ENCODE measurements at regions not wholly inside any gene's neighbourhood (a gene's known extent, or its start where the extent isn't known, plus 50 kb on each side); places are given as distances from the start of the nearest gene placed in this dataset.
"Not testable (repeated sequence)": the region's sequence is repeated elsewhere in the genome, so short reads cannot be mapped to it uniquely, and the experiment has no call there.

DNA sequence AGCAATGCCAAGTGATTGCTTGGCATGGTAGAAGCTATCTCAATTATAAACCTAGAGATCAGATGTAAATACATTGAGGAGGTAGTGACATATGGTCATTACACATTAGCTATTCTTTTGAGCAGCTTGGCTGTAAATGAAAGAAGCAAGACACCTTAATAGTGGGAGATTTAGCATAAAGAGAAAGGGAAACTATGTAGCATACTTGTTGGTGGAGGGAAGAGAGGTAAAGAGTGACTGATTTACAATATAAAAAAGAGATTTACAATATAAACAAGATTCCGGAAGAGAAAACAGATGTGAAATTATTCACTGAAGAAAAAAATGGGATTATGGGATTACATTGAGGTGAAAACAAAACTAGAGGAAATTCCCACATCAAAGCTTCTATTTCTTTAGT is 2009.6 kb downstream of the OLFM4 start (continued):
- TF ChIP-seq EP300 (IDR thresholded peaks at IDR 0.05; ENCODE audit: borderline replicate concordance in 1 of 2, low read depth in 2 of 2, low read length in 2 of 2) = no peak

DNA sequence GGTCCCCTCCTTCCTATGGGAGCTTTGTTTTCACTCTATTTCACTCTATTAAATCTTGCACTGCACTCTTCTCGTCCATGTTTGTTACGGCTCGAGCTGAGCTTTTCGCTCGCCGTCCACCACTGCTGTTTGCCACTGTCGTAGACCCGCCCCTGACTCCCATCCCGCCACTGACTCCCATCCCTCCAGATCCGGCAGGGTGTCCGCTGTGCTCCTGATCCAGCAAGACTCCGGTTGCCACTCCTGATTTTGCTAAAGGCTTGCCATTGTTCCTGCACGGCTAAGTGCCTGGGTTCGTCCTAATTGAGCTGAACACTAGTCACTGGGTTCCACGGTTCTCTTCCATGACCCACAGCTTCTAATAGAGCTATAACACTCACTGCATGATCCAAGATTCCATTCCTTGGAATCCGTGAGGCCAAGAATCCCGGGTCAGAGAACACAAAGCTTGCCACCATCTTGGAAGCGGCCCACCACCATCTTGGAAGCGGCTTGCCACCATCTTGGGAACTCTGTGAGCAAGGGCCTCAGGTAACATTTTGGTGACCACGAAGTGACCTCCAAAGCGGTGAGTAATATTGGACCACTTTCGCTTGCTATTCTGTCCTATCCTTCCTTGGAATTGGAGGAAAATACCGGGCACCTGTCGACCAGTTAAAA is 2025.4 kb downstream of the OLFM4 start:
- H3K23ac ChIP-seq (ENCODE audit: insufficient read length); H2BK20ac ChIP-seq (ENCODE audit: low read length); H2BK15ac ChIP-seq (ENCODE audit: low read length); H3K23me2 ChIP-seq (ENCODE audit: low read depth, low read length); H3K4me3 ChIP-seq (ENCODE audit: extremely low read depth in 1 of 4, insufficient read depth in 2 of 4, low read depth in 3 of 4, low read length in 4 of 4); H3K4me1 ChIP-seq (replicated peaks in 1 of 4; ENCODE audit: control insufficient read depth in 3 of 4, insufficient read depth in 4 of 4, low read length in 3 of 4); H2BK12ac ChIP-seq (ENCODE audit: low read depth, low read length); H3K27me3 ChIP-seq (replicated peaks in 1 of 4; ENCODE audit: control insufficient read depth in 3 of 4, extremely low read depth in 1 of 4, insufficient read depth in 3 of 4, low read length in 3 of 4); H3K4ac ChIP-seq (replicated peaks; ENCODE audit: insufficient read length, low read depth, low read length); H2AK5ac ChIP-seq (ENCODE audit: low read depth, low read length); H2AFZ ChIP-seq (ENCODE audit: low read length); H2BK120ac ChIP-seq (replicated peaks; ENCODE audit: low read depth, low read length); H4K91ac ChIP-seq (replicated peaks; ENCODE audit: insufficient read length, low read length); H3K14ac ChIP-seq (ENCODE audit: insufficient read length); H3K9ac ChIP-seq (replicated peaks in 1 of 4; ENCODE audit: extremely low read depth in 1 of 4, low read depth in 3 of 4, low read length in 3 of 4); H3K9me3 ChIP-seq (ENCODE audit: insufficient read depth in 2 of 2, low read depth in 1 of 2, low read length in 1 of 2); H4K8ac ChIP-seq (ENCODE audit: extremely low read depth, insufficient read depth, low read length); H4K5ac ChIP-seq (ENCODE audit: insufficient read length, low read depth, low read length); H2BK5ac ChIP-seq (ENCODE audit: low read depth, low read length); H4K20me1 ChIP-seq (replicated peaks in 1 of 2; ENCODE audit: control insufficient read depth in 1 of 2, insufficient read depth in 2 of 2, low read length in 2 of 2); H3K79me1 ChIP-seq (ENCODE audit: low read depth, low read length); DNase-seq (ENCODE audit: low read depth in 1 of 2, low spot score in 2 of 2); H3K4me2 ChIP-seq (ENCODE audit: insufficient read depth in 1 of 2, low read depth in 2 of 2, low read length in 2 of 2); FAIRE-seq; H3K56ac ChIP-seq (replicated peaks; ENCODE audit: insufficient read length, low read depth, low read length); H3K18ac ChIP-seq (ENCODE audit: extremely low read depth, low read length); POLR2A ChIA-PET (ENCODE audit: partially characterized antibody); H3K27ac ChIP-seq (ENCODE audit: low read depth, low read length): not testable (repeated sequence)
- WGBS, 2 experiments (ENCODE audit: extremely low coverage in 1 of 2, insufficient coverage in 1 of 2, insufficient read length in 1 of 2, insufficient replicate concordance in 2 of 2, low coverage in 1 of 2, low lambda C conversion rate in 2 of 2, missing lambda C conversion rate in 1 of 2) = 95% methylated on average over 22 of the region's 24 CpGs; no CpG with 5 or more reads in 1 of the 2 experiments
- Histone ChIP-seq H3K79me2 (ENCODE audit: control insufficient read depth in 1 of 2, insufficient read depth in 2 of 2, low read length in 2 of 2) (peaks cover 0 to 29% of the 10 kb centered on the region in 2 experiments; a peak in 3 of 4 replicates), H3K36me3 (ENCODE audit: control insufficient read depth in 2 of 4, insufficient read depth in 4 of 4, low read length in 3 of 4) (peaks cover 0 to 31% (median 10%) of the 10 kb centered on the region in 4 experiments; a peak in 5 of 8 replicates)
- CTCF ChIA-PET (ENCODE audit: partially characterized antibody) = interaction anchor here (1.4 kb wide), 1 partner anchor 8 kb away, joined by 3 read pairs; no protein-coding TSS in a partner anchor

All from H1 (cell line).